ENCODE measurements at regions not wholly inside any gene's neighbourhood (a gene's known extent, or its start where the extent isn't known, plus 50 kb on each side); places are given as distances from the start of the nearest gene placed in this dataset.

- Histone ChIP-seq H3K9me2 (ENCODE audit: insufficient read depth, low read length) (no peaks in the 10 kb centered on the region), H2AFZ (ENCODE audit: low read depth, low read length) (no peak overlapping the region), H3K27me3 (ENCODE audit: insufficient read depth, low read depth, low read length) (no peaks in the 10 kb centered on the region), H3F3A (ENCODE audit: insufficient read depth, low read length, poor library complexity, severe bottlenecking) (no peaks in the 10 kb centered on the region), H3K4me2 (ENCODE audit: low read length) (no peak overlapping the region), H3K9me3 (ENCODE audit: low read length) (no peaks in the 10 kb centered on the region), H3K27ac (ENCODE audit: low read length) (no peak overlapping the region), H4K20me1 (ENCODE audit: insufficient read depth) (no peaks in the 10 kb centered on the region), H3K4me3 (ENCODE audit: low read length) (no peak overlapping the region), H3K9ac (ENCODE audit: low read length) (no peak overlapping the region), H3K79me2 (replicated peaks; ENCODE audit: insufficient read depth, low read length) (no peaks in the 10 kb centered on the region), H3K36me3 (ENCODE audit: insufficient read depth, low read length) (no peaks in the 10 kb centered on the region)
- TF ChIP-seq EZH2 (IDR thresholded peaks at IDR 0.05; ENCODE audit: borderline replicate concordance, insufficient read depth, low read length, poor library complexity, severe bottlenecking), result no peak
- no peak for TF ChIP-seq RAD21 (conservative IDR thresholded peaks at IDR 0.05)
- TF ChIP-seq POLR2AphosphoS5 (IDR thresholded peaks at IDR 0.05), result no peak
- no peak for TF ChIP-seq EP300 (conservative IDR thresholded peaks at IDR 0.05; ENCODE audit: poor library complexity, severe bottlenecking)
- no peak for TF ChIP-seq SMC3 (conservative IDR thresholded peaks at IDR 0.05; ENCODE audit: poor library complexity)
- TF ChIP-seq TAF1 (IDR thresholded peaks at IDR 0.05; ENCODE audit: low read depth), result no peak
- TF ChIP-seq MXI1 (conservative IDR thresholded peaks at IDR 0.05; ENCODE audit: poor library complexity, severe bottlenecking), result no peak
- no peak for TF ChIP-seq CTCF (IDR thresholded peaks at IDR 0.05; ENCODE audit: poor library complexity, severe bottlenecking)
- TF ChIP-seq REST (IDR thresholded peaks at IDR 0.05; ENCODE audit: borderline replicate concordance), result no peak
Observed at GRCh38 chr14:87810711-87811110, 182.3 kb downstream of the GALC start.

- no peaks in the 10 kb centered on the region for H4K20me1 ChIP-seq (ENCODE audit: insufficient read depth)
- TF ChIP-seq RAD21 (conservative IDR thresholded peaks at IDR 0.05), result no peak
- no peak overlapping the region for H3K9ac ChIP-seq (ENCODE audit: low read length)
- no peak overlapping the region for H3K27ac ChIP-seq (ENCODE audit: low read length)
- H3K4me3 ChIP-seq (ENCODE audit: low read length), result no peak overlapping the region
- H2AFZ ChIP-seq (ENCODE audit: low read depth, low read length), result no peak overlapping the region
- H3K9me3 ChIP-seq (ENCODE audit: low read length), result no peaks in the 10 kb centered on the region
- no peaks in the 10 kb centered on the region for H3K27me3 ChIP-seq (ENCODE audit: insufficient read depth, low read depth, low read length)
- no peaks in the 10 kb centered on the region for H3F3A ChIP-seq (ENCODE audit: insufficient read depth, low read length, poor library complexity, severe bottlenecking)
- H3K36me3 ChIP-seq (ENCODE audit: insufficient read depth, low read length), result no peaks in the 10 kb centered on the region
- no peaks in the 10 kb centered on the region for H3K79me2 ChIP-seq (replicated peaks; ENCODE audit: insufficient read depth, low read length)
- no peaks in the 10 kb centered on the region for H3K9me2 ChIP-seq (ENCODE audit: insufficient read depth, low read length)
- no peak overlapping the region for H3K4me2 ChIP-seq (ENCODE audit: low read length)
Observed at GRCh38 chr14:87809261-87809660, 183.7 kb downstream of the GALC start.

GRCh38 chr14:87805315-87805723 is 187.7 kb downstream of the GALC start:
- Histone ChIP-seq H2AFZ (ENCODE audit: low read depth, low read length) (no peak overlapping the region), H3K9me2 (ENCODE audit: insufficient read depth, low read length) (no peaks in the 10 kb centered on the region), H3K79me2 (replicated peaks; ENCODE audit: insufficient read depth, low read length) (no peaks in the 10 kb centered on the region), H3K4me2 (ENCODE audit: low read length) (no peak overlapping the region), H3K9me3 (ENCODE audit: low read length) (no peaks in the 10 kb centered on the region), H3K36me3 (ENCODE audit: insufficient read depth, low read length) (no peaks in the 10 kb centered on the region), H3F3A (ENCODE audit: insufficient read depth, low read length, poor library complexity, severe bottlenecking) (no peaks in the 10 kb centered on the region), H3K27ac (ENCODE audit: low read length) (no peak overlapping the region), H3K27me3 (ENCODE audit: insufficient read depth, low read depth, low read length) (no peaks in the 10 kb centered on the region), H3K4me3 (ENCODE audit: low read length) (no peak overlapping the region), H3K9ac (ENCODE audit: low read length) (no peak overlapping the region), H4K20me1 (ENCODE audit: insufficient read depth) (no peaks in the 10 kb centered on the region)
- no peak for TF ChIP-seq SMC3 (conservative IDR thresholded peaks at IDR 0.05; ENCODE audit: poor library complexity)
- no peak for TF ChIP-seq MXI1 (conservative IDR thresholded peaks at IDR 0.05; ENCODE audit: poor library complexity, severe bottlenecking)
- no peak for TF ChIP-seq CTCF (IDR thresholded peaks at IDR 0.05; ENCODE audit: poor library complexity, severe bottlenecking)
- TF ChIP-seq RAD21 (conservative IDR thresholded peaks at IDR 0.05), result no peak
- TF ChIP-seq EZH2 (IDR thresholded peaks at IDR 0.05; ENCODE audit: borderline replicate concordance, insufficient read depth, low read length, poor library complexity, severe bottlenecking), result no peak
- no peak for TF ChIP-seq REST (IDR thresholded peaks at IDR 0.05; ENCODE audit: borderline replicate concordance)
- TF ChIP-seq POLR2AphosphoS5 (IDR thresholded peaks at IDR 0.05), result no peak
- TF ChIP-seq EP300 (conservative IDR thresholded peaks at IDR 0.05; ENCODE audit: poor library complexity, severe bottlenecking), result no peak
- TF ChIP-seq TAF1 (IDR thresholded peaks at IDR 0.05; ENCODE audit: low read depth), result no peak
